AG04449 (cell line): ENCODE measurements at regions not wholly inside any gene's neighbourhood (a gene's known extent, or its start where the extent isn't known, plus 50 kb on each side); places are given as distances from the start of the nearest gene placed in this dataset.

Experiments
- CTCF ChIA-PET: fragments of 350-600 bp; formaldehyde crosslinking; extraction: SDS; loops from one replicate; lab custom pipeline; 2021; ENCODE audit warnings: antibody characterized with exemption; lab: Yijun Ruan, JAX
- POLR2A ChIA-PET: fragments of 400-600, 350-600 bp; formaldehyde crosslinking; extraction: SDS; loops from one replicate; lab custom pipeline; 2020; ENCODE audit warnings: antibody characterized with exemption, inconsistent platforms; lab: Yijun Ruan, JAX
- DNase-seq: peaks from one replicate; pipeline ENCODE4 v3.0.0-alpha.2; 2010; ENCODE audit warnings: low read depth, low spot score
- H3K4me3 ChIP-seq: 2 replicates; pipeline ENCODE4 v1.5.1; 2011; ENCODE audit warnings: low read depth, mild to moderate bottlenecking, control low read depth, low read length
- TF ChIP-seq, protein P1 (sequence below): IDR thresholded peaks from one replicate; pipeline ENCODE4 v1.5.1; 2011; ENCODE audit warnings: mild to moderate bottlenecking, moderate library complexity, low read length, control low read depth, inconsistent platforms; ENCODE audit not compliant: insufficient read depth; ENCODE audit errors: missing control alignments

DNA sequence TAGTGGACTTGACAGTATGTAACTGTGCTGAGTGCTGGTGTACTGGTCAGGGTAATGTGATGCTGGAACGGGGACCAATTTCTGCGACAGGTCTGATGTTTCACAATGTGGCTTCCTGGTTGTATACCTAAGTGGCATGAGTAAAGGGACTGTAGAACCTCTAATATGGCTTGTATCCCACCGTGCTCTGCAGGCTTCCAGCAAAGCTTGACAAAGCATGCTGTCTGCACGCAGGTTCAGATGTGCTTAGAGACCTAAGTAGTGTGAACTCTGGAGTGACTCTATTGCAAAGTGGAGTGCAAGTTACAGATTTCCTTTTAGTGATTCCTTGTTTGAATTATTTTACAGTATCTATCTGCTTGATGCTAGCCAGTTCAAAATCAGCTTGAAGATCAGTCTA is 415.8 kb upstream of the NOVA1 start:
- no peak for DNase-seq
- CTCF ChIA-PET: no interaction called here
- POLR2A ChIA-PET: no interaction called here
- H3K4me3 ChIP-seq: no peak overlapping the region
- TF ChIP-seq, protein P1, sequence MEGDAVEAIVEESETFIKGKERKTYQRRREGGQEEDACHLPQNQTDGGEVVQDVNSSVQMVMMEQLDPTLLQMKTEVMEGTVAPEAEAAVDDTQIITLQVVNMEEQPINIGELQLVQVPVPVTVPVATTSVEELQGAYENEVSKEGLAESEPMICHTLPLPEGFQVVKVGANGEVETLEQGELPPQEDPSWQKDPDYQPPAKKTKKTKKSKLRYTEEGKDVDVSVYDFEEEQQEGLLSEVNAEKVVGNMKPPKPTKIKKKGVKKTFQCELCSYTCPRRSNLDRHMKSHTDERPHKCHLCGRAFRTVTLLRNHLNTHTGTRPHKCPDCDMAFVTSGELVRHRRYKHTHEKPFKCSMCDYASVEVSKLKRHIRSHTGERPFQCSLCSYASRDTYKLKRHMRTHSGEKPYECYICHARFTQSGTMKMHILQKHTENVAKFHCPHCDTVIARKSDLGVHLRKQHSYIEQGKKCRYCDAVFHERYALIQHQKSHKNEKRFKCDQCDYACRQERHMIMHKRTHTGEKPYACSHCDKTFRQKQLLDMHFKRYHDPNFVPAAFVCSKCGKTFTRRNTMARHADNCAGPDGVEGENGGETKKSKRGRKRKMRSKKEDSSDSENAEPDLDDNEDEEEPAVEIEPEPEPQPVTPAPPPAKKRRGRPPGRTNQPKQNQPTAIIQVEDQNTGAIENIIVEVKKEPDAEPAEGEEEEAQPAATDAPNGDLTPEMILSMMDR: no peak

- no peak for DNase-seq
- ChIA-PET CTCF (no interaction called here), POLR2A (no interaction called here)
- TF ChIP-seq, protein P1: no peak
- no peak overlapping the region for H3K4me3 ChIP-seq
Observed at GRCh38 chr14:27015065-27015464, 417.2 kb upstream of the NOVA1 start.

DNA sequence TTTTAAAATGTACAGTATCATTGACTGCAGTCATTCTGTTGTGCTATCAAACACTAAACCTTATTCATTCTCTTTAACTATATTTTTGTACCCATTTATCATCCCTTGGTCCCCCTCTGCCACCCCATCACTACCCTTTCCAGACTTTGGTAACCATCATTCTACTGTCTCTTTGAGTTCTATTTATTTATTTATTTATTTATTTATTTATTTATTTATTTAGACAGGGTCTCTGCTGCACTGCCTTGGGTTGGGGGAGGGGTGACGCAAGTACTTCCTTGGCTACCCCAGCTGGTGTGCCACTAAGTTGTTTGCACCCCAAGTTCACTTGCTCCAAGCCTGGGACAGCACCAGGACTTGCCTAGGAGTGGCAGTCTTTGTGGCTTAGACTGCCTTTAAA is 427.8 kb upstream of the NOVA1 start:
- POLR2A ChIA-PET: no interaction called here
- CTCF ChIA-PET: no interaction called here
- no peak for DNase-seq
- TF ChIP-seq, protein P1: no peak
- no peak overlapping the region for H3K4me3 ChIP-seq

GRCh38 chr14:27026097-27026496 is 428.3 kb upstream of the NOVA1 start:
- POLR2A ChIA-PET: no interaction called here

DNA sequence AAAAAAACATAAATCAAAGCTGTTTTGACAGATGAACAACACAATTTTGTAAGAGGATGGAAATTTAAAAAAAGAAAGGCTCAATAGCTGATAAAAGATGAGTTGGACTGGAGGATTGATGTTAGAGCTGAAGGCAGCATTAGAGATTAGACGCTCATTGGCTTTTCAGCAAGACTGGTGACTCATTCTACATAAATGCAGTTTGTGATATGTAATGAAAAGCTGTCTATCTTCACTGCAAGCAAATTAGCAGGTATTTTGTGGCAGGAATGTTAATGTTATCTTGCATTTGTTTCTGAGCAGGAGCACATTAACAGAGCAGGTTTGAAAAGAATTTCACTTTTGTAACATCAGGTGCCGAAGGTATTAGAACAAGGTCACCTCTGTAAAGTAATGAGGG is 442.7 kb upstream of the NOVA1 start:
- H3K4me3 ChIP-seq: no peak overlapping the region

More at GRCh38 chr14:27026097-27026496, 428.3 kb upstream of the NOVA1 start:
- TF ChIP-seq, protein P1: no peak
- H3K4me3 ChIP-seq: no peak overlapping the region
- CTCF ChIA-PET: no interaction called here
- no peak for DNase-seq

DNA sequence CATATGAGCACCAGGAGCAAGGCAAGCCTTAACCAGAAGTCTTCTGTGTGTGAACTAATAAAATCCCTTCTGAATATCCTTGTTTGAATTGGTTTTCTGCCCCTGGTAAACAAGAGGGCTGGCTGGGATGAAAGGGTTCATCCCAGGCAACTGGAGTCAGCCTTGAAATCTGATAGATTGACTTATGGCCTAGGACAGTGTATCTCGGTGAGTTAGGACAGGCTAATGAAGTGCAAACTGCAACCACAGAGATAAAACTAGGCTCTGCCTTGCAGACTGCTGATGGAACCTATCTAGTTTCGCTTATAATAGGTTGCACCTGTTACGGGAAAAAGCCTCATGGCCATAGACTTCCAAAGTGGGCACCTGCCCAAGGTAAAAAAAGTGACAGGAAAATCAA is 451.9 kb upstream of the NOVA1 start:
- TF ChIP-seq, protein P1: no peak
- H3K4me3 ChIP-seq: no peak overlapping the region
- DNase-seq: no peak
- CTCF ChIA-PET: no interaction called here
- POLR2A ChIA-PET: no interaction called here

More for the DNA sequence above, 442.7 kb upstream of the NOVA1 start:
- TF ChIP-seq, protein P1: no peak
- ChIA-PET CTCF (no interaction called here), POLR2A (no interaction called here)
- DNase-seq: no peak
